SK-N-SH (cell line): ENCODE measurements at regions not wholly inside any gene's neighbourhood (a gene's known extent, or its start where the extent isn't known, plus 50 kb on each side); places are given as distances from the start of the nearest gene placed in this dataset.

ENCODE experiments used
- CHD2 ChIP-seq: fragments of 150-350 bp; IDR thresholded peaks from 2 replicates; pipeline ENCODE4 v1.6.1; 2018; ENCODE audit warnings: low read length; ENCODE audit not compliant: partially characterized antibody
- EP300 ChIP-seq, 2 experiments: IDR thresholded peaks; 2 replicates each; pipeline versions ENCODE4 v1.4.0 to v1.6.1; 2012; ENCODE audit warnings: borderline replicate concordance in 1 of 2, low read depth in 1 of 2, low read length in 1 of 2
- NRF1 ChIP-seq: IDR thresholded peaks from 2 replicates; pipeline ENCODE4 v1.6.1; 2012; ENCODE audit warnings: low read depth, mild to moderate bottlenecking, low read length
- RCOR1 ChIP-seq: fragments of 150-350 bp; IDR thresholded peaks from 2 replicates; pipeline ENCODE4 v1.6.1; 2017; ENCODE audit warnings: antibody characterized with exemption, low read length
- TEAD4 ChIP-seq: IDR thresholded peaks from 2 replicates; pipeline ENCODE4 v1.4.0; 2012; ENCODE audit warnings: mild to moderate bottlenecking, borderline replicate concordance; ENCODE audit not compliant: insufficient read depth
- TF ChIP-seq, protein P1 (sequence below): fragments of 200-600 bp; sonication (generic); IDR thresholded peaks from 2 replicates; pipeline ENCODE4 v1.6.1; 2017; ENCODE audit warnings: antibody characterized with exemption, mild to moderate bottlenecking, moderate library complexity

DNA sequence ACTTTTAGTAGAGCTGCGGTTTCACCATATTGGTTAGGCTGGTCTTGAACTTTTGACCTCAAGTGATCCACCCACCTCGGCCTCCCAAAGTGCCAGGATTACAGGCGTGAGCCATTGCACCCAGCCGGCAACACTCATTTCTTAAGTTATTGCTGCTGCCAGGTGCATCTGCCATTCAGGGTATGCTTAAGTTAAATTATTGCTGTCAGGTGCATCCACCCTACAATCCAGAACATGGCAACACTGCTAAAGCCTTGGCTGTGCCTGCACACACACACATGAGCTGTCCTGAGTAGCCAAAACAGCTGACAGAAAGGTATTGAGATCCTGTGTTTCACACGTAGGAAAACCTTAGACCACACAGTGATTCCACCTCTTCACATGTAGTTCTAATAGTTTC is 148.2 kb downstream of the FAM161A start:
- TF ChIP-seq, protein P1, sequence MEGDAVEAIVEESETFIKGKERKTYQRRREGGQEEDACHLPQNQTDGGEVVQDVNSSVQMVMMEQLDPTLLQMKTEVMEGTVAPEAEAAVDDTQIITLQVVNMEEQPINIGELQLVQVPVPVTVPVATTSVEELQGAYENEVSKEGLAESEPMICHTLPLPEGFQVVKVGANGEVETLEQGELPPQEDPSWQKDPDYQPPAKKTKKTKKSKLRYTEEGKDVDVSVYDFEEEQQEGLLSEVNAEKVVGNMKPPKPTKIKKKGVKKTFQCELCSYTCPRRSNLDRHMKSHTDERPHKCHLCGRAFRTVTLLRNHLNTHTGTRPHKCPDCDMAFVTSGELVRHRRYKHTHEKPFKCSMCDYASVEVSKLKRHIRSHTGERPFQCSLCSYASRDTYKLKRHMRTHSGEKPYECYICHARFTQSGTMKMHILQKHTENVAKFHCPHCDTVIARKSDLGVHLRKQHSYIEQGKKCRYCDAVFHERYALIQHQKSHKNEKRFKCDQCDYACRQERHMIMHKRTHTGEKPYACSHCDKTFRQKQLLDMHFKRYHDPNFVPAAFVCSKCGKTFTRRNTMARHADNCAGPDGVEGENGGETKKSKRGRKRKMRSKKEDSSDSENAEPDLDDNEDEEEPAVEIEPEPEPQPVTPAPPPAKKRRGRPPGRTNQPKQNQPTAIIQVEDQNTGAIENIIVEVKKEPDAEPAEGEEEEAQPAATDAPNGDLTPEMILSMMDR, result no peak
- TF ChIP-seq CHD2 (no peak), EP300 (IDR thresholded peaks at IDR 0.05; ENCODE audit: borderline replicate concordance in 1 of 2, low read depth in 1 of 2, low read length in 1 of 2) (no peak), RCOR1 (no peak), TEAD4 (no peak), NRF1 (no peak)
